ENCODE measurements at regions not wholly inside any gene's neighbourhood (a gene's known extent, or its start where the extent isn't known, plus 50 kb on each side); places are given as distances from the start of the nearest gene placed in this dataset.
"Not testable (repeated sequence)": the region's sequence is repeated elsewhere in the genome, so short reads cannot be mapped to it uniquely, and the experiment has no call there.

DNA sequence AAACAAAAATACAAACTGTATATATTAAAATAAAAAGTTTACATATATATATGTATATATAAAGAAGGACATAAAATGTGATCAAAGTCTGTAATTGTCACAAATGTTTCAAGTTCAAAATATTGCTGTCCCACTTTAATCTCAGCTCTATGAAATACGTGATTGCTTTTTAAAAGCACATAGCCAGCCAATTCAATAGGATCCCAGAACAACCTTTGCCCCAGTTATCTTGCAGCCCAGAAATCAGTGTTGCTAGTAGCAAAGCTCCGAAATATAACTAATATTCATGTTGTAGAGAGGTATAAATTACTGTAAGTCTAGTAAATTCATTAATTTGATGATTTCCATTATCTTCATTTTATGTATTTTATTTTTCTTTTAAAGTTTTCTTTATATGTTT lies 114.6 kb downstream of the ELOVL4 start:
- POLR2A ChIA-PET, result no interaction called here
- CTCF ChIA-PET, result interaction anchor here (1.1 to 1.9 kb wide), 2 partner anchors 19 to 55 kb away, joined by 3 to 5 read pairs; no protein-coding TSS in a partner anchor
- DNase-seq, result no peak
- no peaks in the 10 kb centered on the region for H3K4me1 Mint-ChIP-seq (ENCODE audit: low read depth)
- H3K36me3 Mint-ChIP-seq, result no peaks in the 10 kb centered on the region
- no peaks in the 10 kb centered on the region for H3K9me3 Mint-ChIP-seq
- peaks cover 25% of the 10 kb centered on the region for H3K27me3 Mint-ChIP-seq
- intact Hi-C loops (cut with micrococcal nuclease), result no loop called here
- H3K27ac Mint-ChIP-seq, result no peak overlapping the region
- no peak overlapping the region for H3K4me3 Mint-ChIP-seq

DNA sequence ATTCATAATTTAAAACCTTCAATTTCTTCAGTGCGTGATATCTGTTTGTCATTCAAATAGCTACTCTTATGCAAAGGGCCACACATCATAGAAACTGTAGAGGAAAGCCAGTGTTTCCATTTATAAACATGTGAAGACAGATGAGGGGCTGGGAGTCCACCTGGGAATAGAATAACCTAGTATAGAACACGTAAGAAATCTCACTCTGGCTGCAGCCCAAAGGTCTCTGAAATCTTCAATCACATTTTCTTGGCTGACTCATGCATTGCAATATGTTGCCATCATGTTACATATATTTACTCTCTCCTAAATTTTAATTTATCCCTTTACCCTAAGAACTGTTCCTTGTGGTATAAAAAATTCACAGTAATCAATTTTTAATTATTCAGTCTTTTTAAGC lies 123.2 kb downstream of the ELOVL4 start:
- Mint-ChIP-seq H3K9me3 (no peaks in the 10 kb centered on the region), H3K4me1 (ENCODE audit: low read depth) (no peaks in the 10 kb centered on the region), H3K4me3 (no peak overlapping the region), H3K27ac (no peak overlapping the region), H3K27me3 (peaks cover 11% of the 10 kb centered on the region), H3K36me3 (peaks cover 1% of the 10 kb centered on the region)
- DNase-seq, result no peak
- CTCF ChIA-PET, result interaction anchor here (0.9 to 1.2 kb wide), 2 partner anchors 10 to 46 kb away, joined by 3 to 5 read pairs; no protein-coding TSS in a partner anchor
- intact Hi-C loops (cut with micrococcal nuclease), result no loop called here
- POLR2A ChIA-PET, result no interaction called here

GRCh38 chr6:79821859-79822258 lies 125.5 kb downstream of the ELOVL4 start:
- H3K27me3 Mint-ChIP-seq, result peaks cover 11% of the 10 kb centered on the region
- H3K36me3 Mint-ChIP-seq, result peaks cover 1% of the 10 kb centered on the region
- no peak overlapping the region for H3K4me3 Mint-ChIP-seq
- CTCF ChIA-PET, result no interaction called here
- POLR2A ChIA-PET, result no interaction called here
- no peak overlapping the region for H3K27ac Mint-ChIP-seq
- no peak for DNase-seq
- no peaks in the 10 kb centered on the region for H3K9me3 Mint-ChIP-seq
- no peaks in the 10 kb centered on the region for H3K4me1 Mint-ChIP-seq (ENCODE audit: low read depth)
- intact Hi-C loops (cut with micrococcal nuclease), result no loop called here

- Mint-ChIP-seq H3K27me3 (peaks cover 8% of the 10 kb centered on the region), H3K4me3 (no peak overlapping the region), H3K27ac (no peak overlapping the region), H3K4me1 (ENCODE audit: low read depth) (no peaks in the 10 kb centered on the region), H3K36me3 (no peaks in the 10 kb centered on the region), H3K9me3 (no peaks in the 10 kb centered on the region)
- POLR2A ChIA-PET, result no interaction called here
- intact Hi-C loops (cut with micrococcal nuclease), result no loop called here
- no peak for DNase-seq
- CTCF ChIA-PET, result interaction anchor here (0.7 to 1.3 kb wide), 3 partner anchors 36 to 52 kb away, joined by 3 read pairs; no protein-coding TSS in a partner anchor
Measured at GRCh38 chr6:79818471-79818870, 128.9 kb downstream of the ELOVL4 start.

- H3K4me1 Mint-ChIP-seq (ENCODE audit: low read depth), result no peaks in the 10 kb centered on the region
- H3K36me3 Mint-ChIP-seq, result no peaks in the 10 kb centered on the region
- DNase-seq, result no peak
- peaks cover 3% of the 10 kb centered on the region for H3K27me3 Mint-ChIP-seq
- H3K9me3 Mint-ChIP-seq, result no peaks in the 10 kb centered on the region
- ChIA-PET POLR2A (no interaction called here), CTCF (interaction anchor here (1.5 to 2.6 kb wide), 4 partner anchors 9 to 55 kb away, joined by 5 to 29 read pairs (median 9); no protein-coding TSS in a partner anchor)
- no peak overlapping the region for H3K27ac Mint-ChIP-seq
- H3K4me3 Mint-ChIP-seq, result no peak overlapping the region
- intact Hi-C loops (cut with micrococcal nuclease), result loop anchor here (1.0 to 2.0 kb wide), 2 partner anchors 37 to 54 kb away; no protein-coding TSS in a partner anchor
Measured at GRCh38 chr6:79814940-79815339, 132.4 kb downstream of the ELOVL4 start.

DNA sequence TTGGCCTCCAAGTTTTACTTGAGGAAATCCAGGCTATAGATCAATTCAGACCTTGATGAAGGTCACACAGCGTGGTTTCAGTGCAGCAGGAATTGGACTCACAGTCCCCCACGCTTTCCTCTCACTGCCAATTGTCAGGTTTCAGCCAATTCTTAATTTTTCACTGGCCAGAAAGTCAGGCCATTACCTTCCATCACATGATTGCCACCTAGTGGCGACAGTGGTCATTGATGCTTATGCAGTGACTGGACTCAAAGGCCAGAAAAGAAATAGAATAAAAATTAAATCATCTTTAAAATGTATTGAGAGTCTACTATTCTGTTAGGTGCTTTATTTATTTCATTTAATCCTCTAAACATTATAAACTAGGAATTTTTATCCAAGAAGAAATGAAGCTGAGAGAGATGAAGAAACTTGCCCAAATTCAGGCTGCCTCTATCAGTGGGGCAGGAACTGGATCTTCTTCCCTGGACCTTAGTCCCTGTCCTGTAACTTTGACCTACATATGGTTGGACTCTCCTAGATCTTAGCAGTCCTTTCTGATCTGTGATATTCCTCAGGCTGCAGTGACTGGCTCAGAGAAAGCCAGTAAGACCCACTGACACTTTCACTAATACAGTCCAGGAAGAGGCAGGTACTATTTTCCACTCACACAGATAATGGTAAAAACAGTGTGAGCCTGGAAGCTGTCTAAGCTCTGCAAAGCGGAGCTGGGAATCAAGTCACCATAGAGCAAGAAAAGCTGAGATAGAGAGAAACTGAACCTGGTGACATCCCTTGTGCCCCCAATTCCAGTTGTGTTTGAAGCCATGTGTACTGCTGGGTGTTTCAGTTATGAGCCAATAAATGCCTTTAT lies 133.3 kb downstream of the ELOVL4 start:
- Mint-ChIP-seq H3K9me3 (no peaks in the 10 kb centered on the region), H3K36me3 (no peaks in the 10 kb centered on the region), H3K4me3 (no peak overlapping the region), H3K27me3 (no peaks in the 10 kb centered on the region), H3K27ac (no peak overlapping the region), H3K4me1 (ENCODE audit: low read depth) (no peaks in the 10 kb centered on the region)
- peak; percentile 75 for DNase-seq
- intact Hi-C loops (cut with micrococcal nuclease), result loop anchor here (1.0 to 2.0 kb wide), 3 partner anchors 36 to 244 kb away; no protein-coding TSS in a partner anchor
- POLR2A ChIA-PET, result no interaction called here
- CTCF ChIA-PET, result interaction anchor here (0.7 to 2.6 kb wide), 13 partner anchors 10 to 245 kb away, joined by 3 to 29 read pairs (median 5); no protein-coding TSS in a partner anchor

DNA sequence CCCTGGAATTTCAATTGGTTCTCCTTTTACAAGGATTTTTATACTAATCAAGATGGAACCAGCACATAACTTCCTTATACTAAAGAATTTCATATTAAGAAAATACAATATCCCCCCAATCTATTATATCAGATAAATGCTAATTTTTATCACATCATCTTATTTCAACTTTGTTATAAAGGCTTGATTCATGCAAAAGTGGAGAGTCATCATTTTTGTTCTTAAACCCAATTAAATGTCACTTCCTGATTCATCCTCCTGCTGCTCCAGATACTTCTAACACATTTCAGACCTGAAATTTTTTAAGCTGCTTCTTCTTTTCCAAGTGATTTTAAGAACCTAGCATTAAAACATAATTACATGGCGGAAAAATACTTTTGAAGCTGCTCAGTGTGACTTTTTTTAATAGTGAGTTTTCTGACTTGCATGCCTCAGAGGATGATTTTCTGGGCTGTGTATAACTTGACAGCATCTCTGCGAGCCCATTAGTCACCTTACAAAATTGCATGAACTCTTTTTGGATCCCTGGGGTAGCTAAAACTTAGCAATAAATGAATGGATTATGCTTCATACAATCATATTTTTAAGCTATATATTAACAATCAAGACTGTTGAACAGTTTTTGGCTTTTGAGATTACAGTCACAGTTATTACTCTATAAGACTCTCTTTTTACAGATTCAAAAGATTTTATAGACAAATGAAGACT lies 134.1 kb downstream of the ELOVL4 start:
- Mint-ChIP-seq H3K4me1 (ENCODE audit: low read depth) (no peaks in the 10 kb centered on the region), H3K4me3 (no peak overlapping the region), H3K27me3 (no peaks in the 10 kb centered on the region), H3K9me3 (no peaks in the 10 kb centered on the region), H3K36me3 (no peaks in the 10 kb centered on the region), H3K27ac (no peak overlapping the region)
- POLR2A ChIA-PET, result no interaction called here
- no peak for DNase-seq
- CTCF ChIA-PET, result interaction anchor here (0.7 to 2.6 kb wide), 12 partner anchors 10 to 244 kb away, joined by 3 to 29 read pairs (median 4); no protein-coding TSS in a partner anchor
- intact Hi-C loops (cut with micrococcal nuclease), result loop anchor here (1.0 kb wide), 1 partner anchor 243 kb away; no protein-coding TSS in a partner anchor

DNA sequence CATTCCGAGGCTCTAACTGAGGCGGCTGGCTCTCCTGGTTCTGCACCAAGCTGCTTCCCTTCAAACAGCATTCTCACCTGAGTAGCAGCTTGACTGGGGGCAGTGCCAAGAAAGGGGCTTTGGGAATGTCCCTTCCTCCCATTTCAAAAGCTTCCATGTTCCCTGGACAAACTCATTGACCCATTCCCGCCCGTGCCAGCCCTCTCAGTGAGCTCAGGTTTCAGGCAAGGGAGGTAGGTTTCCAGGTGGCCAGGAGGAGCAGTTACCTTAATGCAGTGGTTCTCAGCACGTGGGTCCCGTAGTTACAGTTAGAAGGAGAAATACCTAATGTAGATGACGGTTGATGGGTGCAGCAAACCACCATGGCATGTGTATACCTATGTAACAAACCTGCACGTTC lies 135.2 kb downstream of the ELOVL4 start:
- CTCF ChIA-PET, result no interaction called here
- no peaks in the 10 kb centered on the region for H3K36me3 Mint-ChIP-seq
- DNase-seq, result no peak
- H3K9me3 Mint-ChIP-seq, result peaks cover under 1% of the 10 kb centered on the region
- intact Hi-C loops (cut with micrococcal nuclease), result no loop called here
- H3K4me3 Mint-ChIP-seq, result no peak overlapping the region
- H3K4me1 Mint-ChIP-seq (ENCODE audit: low read depth), result no peaks in the 10 kb centered on the region
- no peak overlapping the region for H3K27ac Mint-ChIP-seq
- POLR2A ChIA-PET, result no interaction called here
- H3K27me3 Mint-ChIP-seq, result peaks cover 3% of the 10 kb centered on the region

DNA sequence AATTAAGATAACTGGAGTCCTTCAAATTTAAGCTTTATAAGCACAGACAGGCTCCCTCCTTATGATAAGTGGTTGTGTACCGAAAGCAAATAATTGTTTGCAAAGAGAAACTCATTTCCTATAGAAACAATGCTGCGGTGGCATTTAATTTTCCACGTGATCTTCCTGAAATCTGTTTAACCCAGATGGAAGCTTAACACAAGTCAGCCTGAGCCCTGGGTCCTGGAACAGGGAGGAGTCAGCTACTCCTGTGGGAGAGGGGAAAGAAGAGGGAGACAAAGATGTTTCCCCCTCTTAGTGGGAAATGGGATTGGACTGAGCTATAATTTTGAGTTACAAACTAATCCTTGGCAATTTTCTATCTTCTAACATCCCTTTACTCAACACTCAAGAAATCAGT lies 136.5 kb downstream of the ELOVL4 start:
- Mint-ChIP-seq H3K36me3 (no peaks in the 10 kb centered on the region), H3K4me1 (ENCODE audit: low read depth) (no peaks in the 10 kb centered on the region), H3K27ac (no peak overlapping the region), H3K27me3 (peaks cover 5% of the 10 kb centered on the region), H3K9me3 (peaks cover 4% of the 10 kb centered on the region), H3K4me3 (no peak overlapping the region)
- DNase-seq, result no peak
- intact Hi-C loops (cut with micrococcal nuclease), result no loop called here
- ChIA-PET CTCF (interaction anchor here (1.5 to 3.2 kb wide), 2 partner anchors 33 to 58 kb away, joined by 5 to 15 read pairs; no protein-coding TSS in a partner anchor), POLR2A (no interaction called here)

- Mint-ChIP-seq H3K27me3 (peaks cover 8% of the 10 kb centered on the region), H3K27ac (no peak overlapping the region), H3K4me1 (ENCODE audit: low read depth) (no peaks in the 10 kb centered on the region), H3K36me3 (no peaks in the 10 kb centered on the region), H3K9me3 (peaks cover 4% of the 10 kb centered on the region), H3K4me3 (no peak overlapping the region)
- ChIA-PET CTCF (interaction anchor here (1.0 to 3.2 kb wide), 3 partner anchors 31 to 59 kb away, joined by 3 to 15 read pairs (median 5); no protein-coding TSS in a partner anchor), POLR2A (no interaction called here)
- intact Hi-C loops (cut with micrococcal nuclease), result no loop called here
- no peak for DNase-seq
Measured at GRCh38 chr6:79810185-79810705, 137.1 kb downstream of the ELOVL4 start.

DNA sequence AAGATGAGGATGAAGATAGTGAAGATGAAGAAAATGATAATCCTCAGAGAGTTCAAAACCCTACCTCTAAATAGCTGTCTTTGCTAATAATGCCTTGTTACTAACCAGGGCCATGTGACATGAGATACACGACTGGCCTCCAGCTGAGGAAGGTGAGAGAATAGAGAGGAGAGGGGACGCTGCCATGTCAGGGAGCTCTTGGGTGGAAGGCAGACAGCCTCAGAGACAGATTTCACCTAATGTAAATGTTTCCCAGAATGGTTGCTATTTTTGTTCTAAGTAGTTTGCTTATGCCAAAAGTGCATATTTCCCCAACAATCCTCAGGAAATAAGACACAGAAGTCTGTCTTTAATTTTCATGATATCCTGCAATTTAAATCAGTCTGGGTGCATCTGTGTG lies 138.4 kb downstream of the ELOVL4 start:
- DNase-seq, result no peak
- ChIA-PET CTCF (interaction anchor here (0.7 to 3.2 kb wide), 3 partner anchors 31 to 308 kb away, joined by 3 to 15 read pairs (median 4); no protein-coding TSS in a partner anchor), POLR2A (no interaction called here)
- Mint-ChIP-seq H3K27ac (no peak overlapping the region), H3K4me3 (no peak overlapping the region), H3K36me3 (no peaks in the 10 kb centered on the region), H3K9me3 (peaks cover 4% of the 10 kb centered on the region), H3K4me1 (ENCODE audit: low read depth) (no peaks in the 10 kb centered on the region), H3K27me3 (peaks cover 8% of the 10 kb centered on the region)
- intact Hi-C loops (cut with micrococcal nuclease), result no loop called here

- CTCF ChIA-PET, result interaction anchor here (1.8 kb wide), 1 partner anchor 28 kb away, joined by 4 read pairs; no protein-coding TSS in a partner anchor
- POLR2A ChIA-PET; H3K27me3 Mint-ChIP-seq; H3K27ac Mint-ChIP-seq; H3K9me3 Mint-ChIP-seq; H3K4me3 Mint-ChIP-seq; DNase-seq; intact Hi-C loops (cut with micrococcal nuclease); H3K4me1 Mint-ChIP-seq (ENCODE audit: low read depth); H3K36me3 Mint-ChIP-seq: not testable (repeated sequence)
Measured at GRCh38 chr6:79806661-79807060, 140.7 kb downstream of the ELOVL4 start.

Data from activated CD4-positive, alpha-beta memory T cell treated with anti-CD3 and anti-CD28 coated beads for 36 hours (primary cell).